ENCODE measurements at regions not wholly inside any gene's neighbourhood (a gene's known extent, or its start where the extent isn't known, plus 50 kb on each side); places are given as distances from the start of the nearest gene placed in this dataset.

GRCh38 chr3:30122359-30122758, 484.0 kb upstream of the TGFBR2 start:
- no peak for DNase-seq

- DNase-seq: no peak
Measured at GRCh38 chr3:30123224-30123623, 483.2 kb upstream of the TGFBR2 start.

GRCh38 chr3:30123755-30124154, 482.6 kb upstream of the TGFBR2 start:
- DNase-seq: no peak

GRCh38 chr3:30124435-30125370, 481.7 kb upstream of the TGFBR2 start:
- DNase-seq: no peak

- no peak for DNase-seq
Measured at GRCh38 chr3:30129765-30130164, 476.6 kb upstream of the TGFBR2 start.

- DNase-seq: no peak
Measured at GRCh38 chr3:30130391-30130790, 476.0 kb upstream of the TGFBR2 start.

GRCh38 chr3:30131191-30131590, 475.2 kb upstream of the TGFBR2 start:
- peak; percentile 4 for DNase-seq

- no peak for DNase-seq
Measured at GRCh38 chr3:30135190-30135589, 471.2 kb upstream of the TGFBR2 start.

GRCh38 chr3:30139283-30139682, 467.1 kb upstream of the TGFBR2 start:
- DNase-seq: no peak

- DNase-seq: no peak
Measured at GRCh38 chr3:30140356-30141075, 465.9 kb upstream of the TGFBR2 start.

- DNase-seq: no peak
Measured at GRCh38 chr3:30141178-30141581, 465.2 kb upstream of the TGFBR2 start.

GRCh38 chr3:30141927-30142326, 464.5 kb upstream of the TGFBR2 start:
- DNase-seq: no peak

- DNase-seq: no peak
Measured at GRCh38 chr3:30142946-30143345, 463.5 kb upstream of the TGFBR2 start.

GRCh38 chr3:30145281-30145680, 461.1 kb upstream of the TGFBR2 start:
- DNase-seq: no peak

GRCh38 chr3:30146978-30147377, 459.4 kb upstream of the TGFBR2 start:
- DNase-seq: no peak

GRCh38 chr3:30154853-30155252, 451.5 kb upstream of the TGFBR2 start:
- DNase-seq: no peak

- DNase-seq: no peak
Measured at GRCh38 chr3:30155755-30156154, 450.6 kb upstream of the TGFBR2 start.

GRCh38 chr3:30156586-30157498, 449.6 kb upstream of the TGFBR2 start:
- no peak for DNase-seq

GRCh38 chr3:30161375-30161774, 445.0 kb upstream of the TGFBR2 start:
- DNase-seq: no peak

GRCh38 chr3:30162579-30162978, 443.8 kb upstream of the TGFBR2 start:
- no peak for DNase-seq

- no peak for DNase-seq
Measured at GRCh38 chr3:30166535-30166934, 439.9 kb upstream of the TGFBR2 start.

GRCh38 chr3:30167541-30168011, 438.8 kb upstream of the TGFBR2 start:
- DNase-seq: no peak

- no peak for DNase-seq
Measured at GRCh38 chr3:30169487-30169886, 436.9 kb upstream of the TGFBR2 start.

Measured in DMS153 (cell line).